ENCODE measurements at regions not wholly inside any gene's neighbourhood (a gene's known extent, or its start where the extent isn't known, plus 50 kb on each side); places are given as distances from the start of the nearest gene placed in this dataset.

DNA sequence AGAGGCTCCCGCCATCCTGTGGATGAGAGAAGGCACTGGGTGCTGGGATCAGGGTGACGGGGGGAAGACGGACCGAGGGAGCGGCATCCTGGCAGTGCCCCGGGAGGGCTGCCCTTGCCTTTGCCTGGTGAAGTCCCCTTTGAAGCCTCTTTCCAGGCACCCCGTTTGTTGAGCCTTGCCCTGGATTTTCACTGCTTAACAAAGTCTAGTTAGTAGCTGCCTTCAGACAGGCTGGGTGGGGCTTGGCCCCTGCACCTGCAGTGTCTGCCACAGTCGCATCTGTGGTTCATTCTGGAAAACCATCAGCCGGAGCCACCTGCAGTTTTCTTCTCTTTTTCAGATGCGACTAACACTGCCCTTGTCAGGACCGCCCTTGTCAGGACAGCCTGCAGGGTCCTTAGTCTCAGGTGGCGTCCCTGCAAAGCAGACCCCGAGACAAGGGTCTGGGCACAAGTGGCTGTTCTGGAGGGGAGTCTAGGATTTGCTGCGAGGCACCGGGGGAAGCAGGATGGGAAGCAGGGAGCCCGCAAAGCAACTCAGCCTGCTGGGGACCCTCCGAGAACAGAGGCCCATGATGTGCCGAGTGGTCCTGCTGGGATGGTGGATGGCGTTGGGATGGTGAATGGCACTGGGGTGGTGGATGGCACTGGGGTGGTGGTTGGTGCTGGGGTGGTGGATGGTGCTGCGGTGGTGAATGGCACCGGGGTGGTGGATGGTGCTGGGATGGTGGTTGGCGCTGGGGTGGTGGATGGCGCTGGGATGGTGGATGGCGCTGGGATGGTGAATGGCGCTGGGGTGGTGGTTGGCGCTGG lies 147.9 kb upstream of the COL5A1 start:
- WGBS, 4 donors, result 86 to 92% (median 87%) methylated on average over 23 to 26 of the region's 26 CpGs
- Histone ChIP-seq H3K36me3 (replicated peaks in 1 of 2) (no peaks in the 10 kb centered on the region), H3K27ac (no peak overlapping the region), H3K4me1 (replicated peaks in 1 of 2) (no peaks in the 10 kb centered on the region), H3K9me3 (replicated peaks in 1 of 3) (no peaks in the 10 kb centered on the region), H3K4me3 (no peak overlapping the region), H3K27me3 (peaks cover 4% of the 10 kb centered on the region)
- TF ChIP-seq CTCF (IDR thresholded peaks at IDR 0.05) (no peak), POLR2A (IDR thresholded peaks at IDR 0.05) (no peak)
- intact Hi-C loops (cut with DNase I), result no loop called here
- DNase-seq, result no peak

DNA sequence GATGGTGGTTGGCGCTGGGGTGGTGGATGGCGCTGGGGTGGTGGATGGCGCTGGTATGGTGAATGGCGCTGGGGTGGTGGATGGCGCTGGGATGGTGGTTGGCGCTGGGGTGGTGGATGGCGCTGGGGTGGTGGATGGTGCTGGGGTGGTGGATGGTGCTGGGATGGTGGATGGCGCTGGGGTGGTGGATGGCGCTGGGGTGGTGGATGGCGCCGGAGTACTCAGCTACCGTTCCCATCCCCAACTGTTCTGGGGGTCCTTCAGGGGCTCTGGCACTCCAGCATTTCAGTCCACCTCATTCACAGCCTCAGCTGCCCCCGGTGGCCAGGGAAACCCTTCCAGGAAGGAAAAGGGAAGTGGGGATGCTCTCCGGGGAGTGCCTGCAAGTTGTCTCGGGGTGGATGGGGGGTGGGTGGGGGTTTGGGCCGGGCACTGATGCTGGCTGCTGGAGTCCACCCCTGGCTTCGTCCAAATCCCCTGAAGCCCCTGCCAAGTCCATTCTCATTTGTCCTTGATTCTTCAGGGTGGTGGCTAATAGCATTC lies 147.3 kb upstream of the COL5A1 start:
- Histone ChIP-seq H3K4me1 (replicated peaks in 1 of 2) (no peaks in the 10 kb centered on the region), H3K9me3 (replicated peaks in 1 of 3) (no peaks in the 10 kb centered on the region), H3K36me3 (replicated peaks in 1 of 2) (no peaks in the 10 kb centered on the region), H3K27ac (no peak overlapping the region), H3K4me3 (no peak overlapping the region), H3K27me3 (peaks cover 4% of the 10 kb centered on the region)
- intact Hi-C loops (cut with DNase I), result no loop called here
- TF ChIP-seq POLR2A (IDR thresholded peaks at IDR 0.05) (no peak), CTCF (IDR thresholded peaks at IDR 0.05) (no peak)
- 72 to 86% (median 83%) methylated on average over 12 to 17 of the region's 17 CpGs for WGBS, 4 donors
- DNase-seq, result no peak

- 72 to 86% (median 78%) methylated on average over 6 to 11 of the region's 11 CpGs for WGBS, 4 donors
- TF ChIP-seq POLR2A (IDR thresholded peaks at IDR 0.05), result no peak
- TF ChIP-seq CTCF (IDR thresholded peaks at IDR 0.05), result no peak
Observed at GRCh38 chr9:134494905-134495304, 146.7 kb upstream of the COL5A1 start.

GRCh38 chr9:134495881-134496412 lies 145.7 kb upstream of the COL5A1 start:
- no peak for DNase-seq
- Histone ChIP-seq H3K4me3 (no peak overlapping the region), H3K4me1 (replicated peaks in 1 of 2) (no peaks in the 10 kb centered on the region), H3K9me3 (replicated peaks in 1 of 3) (no peaks in the 10 kb centered on the region), H3K27ac (no peak overlapping the region), H3K27me3 (peaks cover 4% of the 10 kb centered on the region), H3K36me3 (replicated peaks in 1 of 2) (no peaks in the 10 kb centered on the region)
- intact Hi-C loops (cut with DNase I), result no loop called here
- WGBS, 4 donors, result 89 to 93% (median 90%) methylated on average over 17 of the region's 17 CpGs
- no peak for TF ChIP-seq CTCF (IDR thresholded peaks at IDR 0.05)
- no peak for TF ChIP-seq POLR2A (IDR thresholded peaks at IDR 0.05)

More at GRCh38 chr9:134494905-134495304, 146.7 kb upstream of the COL5A1 start:
- H3K36me3 ChIP-seq (replicated peaks in 1 of 2), result no peaks in the 10 kb centered on the region
- no peak overlapping the region for H3K4me3 ChIP-seq
- intact Hi-C loops (cut with DNase I), result no loop called here
- no peak overlapping the region for H3K27ac ChIP-seq
- no peaks in the 10 kb centered on the region for H3K4me1 ChIP-seq (replicated peaks in 1 of 2)
- peaks cover 4% of the 10 kb centered on the region for H3K27me3 ChIP-seq
- H3K9me3 ChIP-seq (replicated peaks in 1 of 3), result no peaks in the 10 kb centered on the region
- no peak for DNase-seq
